ENCODE measurements at regions not wholly inside any gene's neighbourhood (a gene's known extent, or its start where the extent isn't known, plus 50 kb on each side); places are given as distances from the start of the nearest gene placed in this dataset.

DNA sequence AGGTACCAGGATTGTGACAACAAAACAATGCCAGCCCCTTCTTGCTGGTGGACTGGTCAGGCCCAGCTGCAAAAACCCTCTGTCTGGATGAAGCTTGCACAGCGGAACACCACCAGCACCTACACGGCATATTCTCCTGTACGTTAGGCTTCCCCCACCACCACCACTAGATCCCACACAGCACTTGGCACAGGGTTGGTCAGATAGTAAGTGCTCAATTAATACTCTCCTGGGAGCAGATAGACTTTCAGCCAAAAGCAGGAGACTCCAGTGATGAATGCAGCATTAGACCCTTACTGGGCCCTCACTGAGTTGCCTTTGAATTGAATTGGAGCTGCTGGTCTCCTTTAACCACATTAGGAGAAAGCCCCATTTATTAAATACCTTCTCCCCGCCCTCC, 97.9 kb downstream of the CPN2 start:
- TF ChIP-seq, protein P1, sequence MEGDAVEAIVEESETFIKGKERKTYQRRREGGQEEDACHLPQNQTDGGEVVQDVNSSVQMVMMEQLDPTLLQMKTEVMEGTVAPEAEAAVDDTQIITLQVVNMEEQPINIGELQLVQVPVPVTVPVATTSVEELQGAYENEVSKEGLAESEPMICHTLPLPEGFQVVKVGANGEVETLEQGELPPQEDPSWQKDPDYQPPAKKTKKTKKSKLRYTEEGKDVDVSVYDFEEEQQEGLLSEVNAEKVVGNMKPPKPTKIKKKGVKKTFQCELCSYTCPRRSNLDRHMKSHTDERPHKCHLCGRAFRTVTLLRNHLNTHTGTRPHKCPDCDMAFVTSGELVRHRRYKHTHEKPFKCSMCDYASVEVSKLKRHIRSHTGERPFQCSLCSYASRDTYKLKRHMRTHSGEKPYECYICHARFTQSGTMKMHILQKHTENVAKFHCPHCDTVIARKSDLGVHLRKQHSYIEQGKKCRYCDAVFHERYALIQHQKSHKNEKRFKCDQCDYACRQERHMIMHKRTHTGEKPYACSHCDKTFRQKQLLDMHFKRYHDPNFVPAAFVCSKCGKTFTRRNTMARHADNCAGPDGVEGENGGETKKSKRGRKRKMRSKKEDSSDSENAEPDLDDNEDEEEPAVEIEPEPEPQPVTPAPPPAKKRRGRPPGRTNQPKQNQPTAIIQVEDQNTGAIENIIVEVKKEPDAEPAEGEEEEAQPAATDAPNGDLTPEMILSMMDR (IDR thresholded peaks at IDR 0.05; ENCODE audit: insufficient read depth, low read length) = no peak
- TF ChIP-seq, protein P2, sequence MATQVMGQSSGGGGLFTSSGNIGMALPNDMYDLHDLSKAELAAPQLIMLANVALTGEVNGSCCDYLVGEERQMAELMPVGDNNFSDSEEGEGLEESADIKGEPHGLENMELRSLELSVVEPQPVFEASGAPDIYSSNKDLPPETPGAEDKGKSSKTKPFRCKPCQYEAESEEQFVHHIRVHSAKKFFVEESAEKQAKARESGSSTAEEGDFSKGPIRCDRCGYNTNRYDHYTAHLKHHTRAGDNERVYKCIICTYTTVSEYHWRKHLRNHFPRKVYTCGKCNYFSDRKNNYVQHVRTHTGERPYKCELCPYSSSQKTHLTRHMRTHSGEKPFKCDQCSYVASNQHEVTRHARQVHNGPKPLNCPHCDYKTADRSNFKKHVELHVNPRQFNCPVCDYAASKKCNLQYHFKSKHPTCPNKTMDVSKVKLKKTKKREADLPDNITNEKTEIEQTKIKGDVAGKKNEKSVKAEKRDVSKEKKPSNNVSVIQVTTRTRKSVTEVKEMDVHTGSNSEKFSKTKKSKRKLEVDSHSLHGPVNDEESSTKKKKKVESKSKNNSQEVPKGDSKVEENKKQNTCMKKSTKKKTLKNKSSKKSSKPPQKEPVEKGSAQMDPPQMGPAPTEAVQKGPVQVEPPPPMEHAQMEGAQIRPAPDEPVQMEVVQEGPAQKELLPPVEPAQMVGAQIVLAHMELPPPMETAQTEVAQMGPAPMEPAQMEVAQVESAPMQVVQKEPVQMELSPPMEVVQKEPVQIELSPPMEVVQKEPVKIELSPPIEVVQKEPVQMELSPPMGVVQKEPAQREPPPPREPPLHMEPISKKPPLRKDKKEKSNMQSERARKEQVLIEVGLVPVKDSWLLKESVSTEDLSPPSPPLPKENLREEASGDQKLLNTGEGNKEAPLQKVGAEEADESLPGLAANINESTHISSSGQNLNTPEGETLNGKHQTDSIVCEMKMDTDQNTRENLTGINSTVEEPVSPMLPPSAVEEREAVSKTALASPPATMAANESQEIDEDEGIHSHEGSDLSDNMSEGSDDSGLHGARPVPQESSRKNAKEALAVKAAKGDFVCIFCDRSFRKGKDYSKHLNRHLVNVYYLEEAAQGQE (IDR thresholded peaks at IDR 0.05; ENCODE audit: insufficient replicate concordance, low read depth) = no peak
- TF ChIP-seq POLR2AphosphoS5 (IDR thresholded peaks at IDR 0.05; ENCODE audit: low read depth) (no peak), GABPA (IDR thresholded peaks at IDR 0.05; ENCODE audit: low read depth) (no peak)

All from HL-60 (cell line).